DND-41 (cell line): ENCODE measurements at regions not wholly inside any gene's neighbourhood (a gene's known extent, or its start where the extent isn't known, plus 50 kb on each side); places are given as distances from the start of the nearest gene placed in this dataset.

Experiments
- EZH2 ChIP-seq: IDR thresholded peaks from 3 replicates; pipeline ENCODE4 v1.6.1; 2012; ENCODE audit warnings: borderline replicate concordance, low read depth, mild to moderate bottlenecking, moderate library complexity, low read length, inconsistent platforms; ENCODE audit not compliant: severe bottlenecking
- TF ChIP-seq, protein P1 (sequence below): IDR thresholded peaks from 2 replicates; pipeline ENCODE4 v1.5.1; 2012; ENCODE audit warnings: borderline replicate concordance, low read length, moderate library complexity, mild to moderate bottlenecking; ENCODE audit not compliant: poor library complexity, severe bottlenecking; ENCODE audit errors: extremely low read depth

DNA sequence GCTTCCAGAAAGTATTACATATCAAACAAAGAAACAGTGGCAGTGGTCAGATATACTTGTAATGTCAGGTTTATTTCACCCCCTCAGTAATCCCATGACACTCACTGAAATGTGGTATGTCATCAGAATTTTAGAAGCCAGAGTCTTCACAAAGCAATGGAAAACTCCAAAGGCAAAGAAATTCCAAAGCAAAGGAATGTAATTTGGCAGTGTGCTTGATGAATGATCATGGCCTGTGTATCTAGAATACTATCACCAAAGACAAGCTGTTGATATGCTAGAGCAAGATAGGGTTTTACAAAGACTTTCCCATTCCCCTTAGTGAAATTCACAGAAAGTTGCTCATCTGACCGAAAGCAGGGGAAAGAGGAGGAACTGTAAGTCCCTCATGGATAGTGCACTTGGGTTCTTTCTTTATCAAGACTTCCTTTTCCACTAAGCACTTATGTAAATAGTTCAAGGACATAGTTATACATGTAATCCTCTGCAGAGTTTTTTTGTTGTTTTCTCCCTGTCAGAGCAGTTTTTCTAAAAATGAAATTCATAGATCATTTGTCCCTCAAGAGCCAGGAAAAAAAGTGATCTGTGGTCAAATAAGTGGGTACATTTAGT is 243.4 kb downstream of the NHLRC3 start:
- TF ChIP-seq, protein P1, sequence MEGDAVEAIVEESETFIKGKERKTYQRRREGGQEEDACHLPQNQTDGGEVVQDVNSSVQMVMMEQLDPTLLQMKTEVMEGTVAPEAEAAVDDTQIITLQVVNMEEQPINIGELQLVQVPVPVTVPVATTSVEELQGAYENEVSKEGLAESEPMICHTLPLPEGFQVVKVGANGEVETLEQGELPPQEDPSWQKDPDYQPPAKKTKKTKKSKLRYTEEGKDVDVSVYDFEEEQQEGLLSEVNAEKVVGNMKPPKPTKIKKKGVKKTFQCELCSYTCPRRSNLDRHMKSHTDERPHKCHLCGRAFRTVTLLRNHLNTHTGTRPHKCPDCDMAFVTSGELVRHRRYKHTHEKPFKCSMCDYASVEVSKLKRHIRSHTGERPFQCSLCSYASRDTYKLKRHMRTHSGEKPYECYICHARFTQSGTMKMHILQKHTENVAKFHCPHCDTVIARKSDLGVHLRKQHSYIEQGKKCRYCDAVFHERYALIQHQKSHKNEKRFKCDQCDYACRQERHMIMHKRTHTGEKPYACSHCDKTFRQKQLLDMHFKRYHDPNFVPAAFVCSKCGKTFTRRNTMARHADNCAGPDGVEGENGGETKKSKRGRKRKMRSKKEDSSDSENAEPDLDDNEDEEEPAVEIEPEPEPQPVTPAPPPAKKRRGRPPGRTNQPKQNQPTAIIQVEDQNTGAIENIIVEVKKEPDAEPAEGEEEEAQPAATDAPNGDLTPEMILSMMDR = no peak
- no peak for TF ChIP-seq EZH2
